ENCODE measurements at regions not wholly inside any gene's neighbourhood (a gene's known extent, or its start where the extent isn't known, plus 50 kb on each side); places are given as distances from the start of the nearest gene placed in this dataset.

DNA sequence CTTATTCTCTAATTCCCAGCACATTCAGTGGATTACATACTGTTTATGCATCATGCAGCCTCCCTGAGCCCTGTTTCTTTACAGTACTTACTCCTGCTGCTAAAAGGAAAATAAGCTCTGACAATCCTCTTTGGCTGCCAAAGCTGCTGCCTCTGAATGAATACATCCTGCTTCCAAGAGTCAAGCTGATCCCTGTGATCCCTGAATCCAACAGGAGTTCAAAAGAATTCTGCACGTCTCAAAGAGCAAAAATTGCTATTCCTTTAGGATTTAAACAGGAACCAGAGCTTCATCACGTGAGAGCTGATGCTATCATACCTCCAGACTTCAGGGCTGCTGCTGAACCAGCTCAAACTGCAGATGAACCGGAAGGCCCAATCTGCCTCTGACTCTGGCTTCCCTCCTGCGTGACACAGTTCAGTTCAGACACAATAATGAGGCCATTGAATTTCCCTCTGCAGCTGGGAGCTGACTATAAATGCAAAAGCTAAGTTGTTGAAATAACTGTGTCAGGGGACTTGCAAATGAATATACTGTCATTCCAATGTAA is 851.0 kb upstream of the PHF14 start:
- TF ChIP-seq CTCF (IDR thresholded peaks at IDR 0.05): no peak
- no peak for TF ChIP-seq EZH2phosphoT487 (IDR thresholded peaks at IDR 0.05)
